Mesodermal cell (in vitro differentiated cells): ENCODE measurements at regions not wholly inside any gene's neighbourhood (a gene's known extent, or its start where the extent isn't known, plus 50 kb on each side); places are given as distances from the start of the nearest gene placed in this dataset.

Experiments
- H3K27ac ChIP-seq: 2 replicates; pipeline ENCODE4 v1.7.0; 2013; ENCODE audit warnings: mild to moderate bottlenecking, low read depth, low read length, moderate library complexity; ENCODE audit not compliant: severe bottlenecking
- H3K36me3 ChIP-seq: 2 replicates; pipeline ENCODE4 v1.7.1; 2013; ENCODE audit warnings: mild to moderate bottlenecking, low read length, moderate library complexity; ENCODE audit not compliant: control insufficient read depth, insufficient read depth
- H3K4me1 ChIP-seq: one replicate; pipeline ENCODE4 v1.7.1; 2013; ENCODE audit warnings: mild to moderate bottlenecking, low read length; ENCODE audit not compliant: insufficient read depth, control insufficient read depth, poor library complexity, severe bottlenecking
- H3K4me3 ChIP-seq: 2 replicates; pipeline ENCODE4 v1.7.0; 2013; ENCODE audit warnings: low read length, control low read depth, mild to moderate bottlenecking; ENCODE audit not compliant: insufficient read depth, poor library complexity, severe bottlenecking; ENCODE audit errors: extremely low read depth
- H3K9me3 ChIP-seq: 2 replicates; pipeline ENCODE4 v1.7.1; 2013; ENCODE audit warnings: mild to moderate bottlenecking, low read length, moderate library complexity; ENCODE audit not compliant: control insufficient read depth
- WGBS, 2 experiments: methylation state at CpG; one replicate each; pipeline ENCODE4 v1.1.5; 2013; ENCODE audit warnings: missing lambda C conversion rate in 2 of 2; ENCODE audit not compliant: insufficient coverage in 2 of 2; 5-methylcytosine and 5-hydroxymethylcytosine counted together

DNA sequence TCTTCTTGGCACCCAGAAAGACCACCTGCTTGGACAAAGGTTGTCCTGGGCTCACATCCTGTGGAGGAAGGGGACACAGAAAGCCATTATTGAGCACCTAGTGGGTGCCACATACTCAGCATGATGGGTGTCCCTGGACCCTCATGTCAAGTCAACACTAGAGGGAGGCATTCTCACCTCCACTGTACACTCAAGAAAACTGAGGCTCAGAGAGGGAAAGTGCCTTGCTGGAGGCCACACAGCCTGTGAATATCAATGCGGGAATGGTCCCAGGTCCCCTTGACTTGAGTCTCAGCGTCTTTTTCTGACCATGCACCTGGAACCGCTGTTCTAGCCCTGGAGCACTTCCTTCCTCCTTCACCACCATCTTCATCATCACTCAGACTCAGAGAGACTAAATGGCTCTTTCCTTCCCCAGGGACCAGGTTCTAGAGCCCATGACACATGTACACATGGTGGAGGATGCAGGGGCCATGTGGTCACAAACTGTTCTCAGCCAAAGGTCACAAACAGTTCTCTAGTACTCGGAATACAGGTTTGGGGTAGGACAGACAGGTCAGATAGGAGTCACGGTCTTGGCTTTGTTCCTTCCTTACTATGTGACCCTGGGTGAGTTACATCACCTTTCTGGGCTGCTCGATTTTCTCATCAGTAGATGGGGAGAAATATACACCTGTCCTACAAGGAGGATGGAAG is 89.2 kb upstream of the WNT4 start:
- no peak overlapping the region for H3K4me3 ChIP-seq
- H3K27ac ChIP-seq, result no peak overlapping the region
- H3K36me3 ChIP-seq, result no peaks in the 10 kb centered on the region
- peaks cover 11% of the 10 kb centered on the region for H3K4me1 ChIP-seq
- 81 to 94% methylated on average over 6 of the region's 6 CpGs for WGBS, 2 experiments
- no peaks in the 10 kb centered on the region for H3K9me3 ChIP-seq

- Histone ChIP-seq H3K4me1 (peaks cover 11% of the 10 kb centered on the region), H3K36me3 (no peaks in the 10 kb centered on the region), H3K27ac (no peak overlapping the region), H3K4me3 (no peak overlapping the region), H3K9me3 (no peaks in the 10 kb centered on the region)
- WGBS, 2 experiments, result 88 to 93% methylated on average over 4 to 5 of the region's 5 CpGs
Measured at GRCh38 chr1:22233222-22233621, 90.3 kb upstream of the WNT4 start.

GRCh38 chr1:22234476-22235030 is 91.7 kb upstream of the WNT4 start:
- Histone ChIP-seq H3K36me3 (no peaks in the 10 kb centered on the region), H3K4me1 (peaks cover 2% of the 10 kb centered on the region), H3K27ac (no peak overlapping the region), H3K4me3 (no peak overlapping the region), H3K9me3 (no peaks in the 10 kb centered on the region)
- WGBS, 2 experiments, result 42 to 43% methylated on average over 3 to 4 of the region's 4 CpGs

GRCh38 chr1:22236166-22236565 is 93.3 kb upstream of the WNT4 start:
- no peak overlapping the region for H3K4me3 ChIP-seq
- WGBS, 2 experiments, result 75 to 82% methylated on average over 7 of the region's 7 CpGs
- no peaks in the 10 kb centered on the region for H3K4me1 ChIP-seq
- H3K27ac ChIP-seq, result no peak overlapping the region
- H3K9me3 ChIP-seq, result no peaks in the 10 kb centered on the region
- H3K36me3 ChIP-seq, result no peaks in the 10 kb centered on the region

DNA sequence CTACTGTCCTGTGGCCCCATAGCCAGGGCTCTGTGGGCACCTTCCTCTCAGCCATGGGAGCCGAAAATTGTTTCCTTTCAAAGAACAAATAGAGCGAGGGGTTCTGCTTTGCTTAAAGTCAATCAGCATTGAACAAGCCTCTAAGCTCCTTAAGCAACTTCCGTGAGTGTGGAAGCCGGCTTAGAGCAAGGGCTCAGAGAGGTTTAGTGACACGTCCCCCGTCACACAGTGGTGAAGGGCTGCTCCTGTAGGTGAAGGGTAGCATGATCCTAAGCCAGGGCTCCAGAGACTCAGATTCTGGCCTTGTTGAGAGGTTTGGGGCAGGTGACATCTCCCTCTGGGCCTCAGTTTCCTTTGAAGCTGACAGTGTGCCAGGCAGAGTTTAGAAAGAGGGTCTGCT is 94.0 kb upstream of the WNT4 start:
- Histone ChIP-seq H3K9me3 (no peaks in the 10 kb centered on the region), H3K27ac (no peak overlapping the region), H3K36me3 (no peaks in the 10 kb centered on the region), H3K4me1 (no peaks in the 10 kb centered on the region), H3K4me3 (no peak overlapping the region)
- 91 to 94% methylated on average over 6 of the region's 6 CpGs for WGBS, 2 experiments

GRCh38 chr1:22237433-22238093 is 94.7 kb upstream of the WNT4 start:
- no peaks in the 10 kb centered on the region for H3K36me3 ChIP-seq
- no peak overlapping the region for H3K4me3 ChIP-seq
- no peak overlapping the region for H3K27ac ChIP-seq
- no peaks in the 10 kb centered on the region for H3K4me1 ChIP-seq
- no peaks in the 10 kb centered on the region for H3K9me3 ChIP-seq
- WGBS, 2 experiments, result 90 to 92% methylated on average over 10 to 11 of the region's 11 CpGs

DNA sequence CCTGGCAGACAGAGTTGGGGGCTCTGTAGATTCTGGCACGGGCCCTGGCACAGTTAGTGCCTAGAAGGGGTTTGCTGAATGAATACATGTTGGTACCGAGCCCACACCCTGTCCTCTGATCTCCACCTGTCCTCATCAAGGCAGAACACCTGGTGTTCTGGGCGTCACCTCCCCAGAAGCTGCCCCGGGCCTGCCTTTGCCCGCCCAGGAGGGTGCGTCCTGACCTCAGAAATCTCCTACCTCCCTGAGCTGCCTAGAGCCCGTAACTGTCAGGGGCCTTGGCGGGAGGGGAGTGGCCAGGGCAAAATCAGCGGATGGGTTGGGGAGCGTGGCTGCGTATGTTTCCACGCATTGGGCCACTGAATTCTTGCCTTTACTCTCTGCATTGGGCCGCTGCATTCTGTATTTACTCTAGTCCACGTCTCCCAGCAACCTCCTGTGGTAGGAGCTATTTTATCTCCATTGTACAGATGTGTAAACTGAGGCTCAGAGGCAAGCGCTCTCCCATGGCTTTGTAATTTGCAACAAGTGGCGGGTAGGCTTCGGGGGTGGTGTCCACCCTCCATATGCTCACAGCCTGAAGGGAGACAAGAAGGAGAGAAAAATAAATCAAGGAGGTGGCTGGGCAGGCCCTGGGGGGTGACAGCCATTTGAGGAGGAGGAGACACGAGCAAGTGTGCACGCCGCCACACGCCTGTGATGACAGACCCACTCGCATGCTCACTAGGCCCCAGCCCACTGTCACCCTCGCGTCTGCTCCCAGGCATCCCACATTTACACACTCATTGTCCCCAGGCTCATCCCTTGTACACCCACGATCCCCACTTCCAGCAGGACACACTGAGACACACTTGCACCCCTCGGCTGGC is 95.7 kb upstream of the WNT4 start:
- Histone ChIP-seq H3K27ac (no peak overlapping the region), H3K36me3 (no peaks in the 10 kb centered on the region), H3K9me3 (no peaks in the 10 kb centered on the region), H3K4me3 (no peak overlapping the region), H3K4me1 (no peaks in the 10 kb centered on the region)
- 91 to 93% methylated on average over 18 to 22 of the region's 26 CpGs for WGBS, 2 experiments

DNA sequence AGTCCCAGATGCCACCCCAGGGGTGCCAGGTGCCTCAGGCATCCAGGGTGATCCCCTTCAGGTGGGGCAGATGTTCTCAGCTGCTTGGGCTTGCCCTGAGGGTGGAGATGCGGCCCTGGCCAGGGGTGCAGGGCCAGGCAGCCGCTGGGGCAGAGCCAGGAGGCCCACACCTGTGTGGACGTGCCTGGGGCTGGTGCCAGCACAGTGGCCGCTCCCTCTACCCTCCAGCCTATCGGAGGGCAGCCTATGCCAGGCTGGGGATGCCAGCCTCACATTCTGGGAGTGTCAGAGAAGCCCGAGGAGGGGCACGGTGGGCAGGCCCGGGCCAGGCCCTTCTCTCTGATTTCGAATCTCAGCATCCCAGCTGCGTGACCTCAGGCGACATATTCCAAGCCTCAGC is 96.5 kb upstream of the WNT4 start:
- 90 to 95% methylated on average over 9 to 11 of the region's 11 CpGs for WGBS, 2 experiments
- no peaks in the 10 kb centered on the region for H3K9me3 ChIP-seq
- no peaks in the 10 kb centered on the region for H3K4me1 ChIP-seq
- no peaks in the 10 kb centered on the region for H3K36me3 ChIP-seq
- no peak overlapping the region for H3K4me3 ChIP-seq
- no peak overlapping the region for H3K27ac ChIP-seq

DNA sequence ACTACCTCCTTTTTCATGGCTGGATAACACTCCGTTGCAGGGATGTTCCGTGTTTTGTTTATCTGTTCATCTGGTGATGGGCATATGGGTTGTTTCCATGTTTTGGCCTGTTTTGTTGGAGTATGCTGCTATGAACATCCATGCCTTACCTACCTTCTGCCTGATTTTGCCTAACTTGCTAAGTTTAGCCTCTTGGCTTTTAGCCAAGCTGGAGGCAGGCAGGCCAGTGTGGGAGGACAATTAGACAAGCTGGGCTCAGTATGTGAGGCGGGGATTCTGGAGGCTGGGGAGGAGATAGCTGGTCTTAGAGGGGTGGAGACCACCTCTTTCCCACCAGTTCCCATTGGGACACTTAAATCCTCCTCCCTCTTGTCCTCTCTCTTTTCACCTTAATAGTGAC is 98.4 kb upstream of the WNT4 start:
- H3K9me3 ChIP-seq, result no peaks in the 10 kb centered on the region
- WGBS, 2 experiments, result no CpG with 5 or more reads among the region's 3 CpGs
- no peaks in the 10 kb centered on the region for H3K4me1 ChIP-seq
- H3K36me3 ChIP-seq, result no peaks in the 10 kb centered on the region
- H3K27ac ChIP-seq, result no peak overlapping the region
- no peak overlapping the region for H3K4me3 ChIP-seq

GRCh38 chr1:22241811-22242210 is 98.9 kb upstream of the WNT4 start:
- Histone ChIP-seq H3K4me1 (no peaks in the 10 kb centered on the region), H3K36me3 (no peaks in the 10 kb centered on the region), H3K27ac (no peak overlapping the region), H3K9me3 (no peaks in the 10 kb centered on the region), H3K4me3 (no peak overlapping the region)
- 97 to 100% methylated on average over 2 to 6 of the region's 9 CpGs for WGBS, 2 experiments
